ENCODE measurements at regions not wholly inside any gene's neighbourhood (a gene's known extent, or its start where the extent isn't known, plus 50 kb on each side); places are given as distances from the start of the nearest gene placed in this dataset.
"Not testable (repeated sequence)": the region's sequence is repeated elsewhere in the genome, so short reads cannot be mapped to it uniquely, and the experiment has no call there.

- no peak for DNase-seq
Measured at GRCh38 chr3:194029846-194030245, 106.1 kb upstream of the HES1 start.

- DNase-seq: no peak
Measured at GRCh38 chr3:194030372-194030771, 105.6 kb upstream of the HES1 start.

- DNase-seq: no peak
Measured at GRCh38 chr3:194031349-194031748, 104.6 kb upstream of the HES1 start.

- DNase-seq: no peak
Measured at GRCh38 chr3:194031867-194032635, 103.9 kb upstream of the HES1 start.

GRCh38 chr3:194032828-194033435, 103.0 kb upstream of the HES1 start:
- DNase-seq: no peak

- no peak for DNase-seq
Measured at GRCh38 chr3:194034346-194035336, 101.3 kb upstream of the HES1 start.

- DNase-seq: no peak
Measured at GRCh38 chr3:194035406-194036138, 100.4 kb upstream of the HES1 start.

- no peak for DNase-seq
Measured at GRCh38 chr3:194036842-194037241, 99.1 kb upstream of the HES1 start.

- not testable (repeated sequence) for DNase-seq
Measured at GRCh38 chr3:194038346-194038745, 97.6 kb upstream of the HES1 start.

GRCh38 chr3:194038960-194039359, 97.0 kb upstream of the HES1 start:
- no peak for DNase-seq

GRCh38 chr3:194040516-194041273, 95.3 kb upstream of the HES1 start:
- no peak for DNase-seq

GRCh38 chr3:194042927-194043326, 93.0 kb upstream of the HES1 start:
- DNase-seq: no peak

- no peak for DNase-seq
Measured at GRCh38 chr3:194043516-194043915, 92.4 kb upstream of the HES1 start.

GRCh38 chr3:194045289-194045688, 90.7 kb upstream of the HES1 start:
- DNase-seq: no peak

GRCh38 chr3:194045919-194046318, 90.0 kb upstream of the HES1 start:
- no peak for DNase-seq

- no peak for DNase-seq
Measured at GRCh38 chr3:194046531-194046930, 89.4 kb upstream of the HES1 start.

GRCh38 chr3:194046995-194047645, 88.8 kb upstream of the HES1 start:
- DNase-seq: no peak

GRCh38 chr3:194049394-194049793, 86.6 kb upstream of the HES1 start:
- no peak for DNase-seq

- DNase-seq: no peak
Measured at GRCh38 chr3:194050782-194051320, 85.1 kb upstream of the HES1 start.

- DNase-seq: peak; percentile 90
Measured at GRCh38 chr3:194051366-194052149, 84.4 kb upstream of the HES1 start.
